ENCODE measurements at regions not wholly inside any gene's neighbourhood (a gene's known extent, or its start where the extent isn't known, plus 50 kb on each side); places are given as distances from the start of the nearest gene placed in this dataset.

DNA sequence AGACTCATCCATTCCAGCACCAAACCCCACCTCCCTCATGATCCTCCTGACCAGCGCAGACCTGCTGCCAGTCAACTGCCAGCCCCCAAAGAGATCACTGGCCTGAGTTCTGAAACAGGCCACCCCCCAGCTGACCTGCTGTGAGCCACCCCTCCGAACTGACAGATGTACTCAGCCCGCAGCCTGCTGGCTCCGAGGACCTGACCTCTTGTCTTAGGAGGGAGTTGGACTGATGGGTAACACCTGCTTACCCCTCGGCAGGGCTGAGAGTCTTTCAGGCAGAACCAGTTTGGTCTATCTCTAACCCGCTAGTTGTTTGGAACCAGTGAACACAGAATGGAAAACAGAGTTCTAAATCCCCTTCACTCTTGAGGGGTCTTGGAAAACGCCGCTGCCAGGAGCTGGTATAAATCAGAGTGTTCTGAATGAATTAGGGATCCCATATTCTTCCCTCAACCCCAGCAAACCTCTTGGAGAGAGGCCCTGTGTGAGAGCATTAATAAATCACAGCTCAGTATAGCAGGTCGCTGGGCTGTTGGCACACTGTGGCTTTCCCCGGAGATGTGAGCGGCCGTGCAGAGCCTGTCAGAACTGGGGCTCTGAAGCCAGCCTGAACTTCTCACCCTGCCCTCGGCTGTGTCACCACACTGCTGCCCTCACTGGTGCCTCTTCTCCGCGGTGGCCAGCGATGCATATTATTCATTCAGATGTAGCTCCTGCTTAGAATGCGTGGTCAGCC, 165.1 kb upstream of the NCAM1 start:
- no peaks in the 10 kb centered on the region for H3K36me3 Mint-ChIP-seq (ENCODE audit: low read depth)
- H3K4me3 Mint-ChIP-seq, result no peak overlapping the region
- H3K4me1 Mint-ChIP-seq, result peaks cover 4% of the 10 kb centered on the region
- no peak overlapping the region for H3K27ac Mint-ChIP-seq
- no peaks in the 10 kb centered on the region for H3K27me3 Mint-ChIP-seq
- DNase-seq, result no peak
- H3K9me3 Mint-ChIP-seq, result no peaks in the 10 kb centered on the region
- intact Hi-C loops (cut with micrococcal nuclease), result loop anchor here (2.0 kb wide), 1 partner anchor 207 kb away; no protein-coding TSS in a partner anchor

DNA sequence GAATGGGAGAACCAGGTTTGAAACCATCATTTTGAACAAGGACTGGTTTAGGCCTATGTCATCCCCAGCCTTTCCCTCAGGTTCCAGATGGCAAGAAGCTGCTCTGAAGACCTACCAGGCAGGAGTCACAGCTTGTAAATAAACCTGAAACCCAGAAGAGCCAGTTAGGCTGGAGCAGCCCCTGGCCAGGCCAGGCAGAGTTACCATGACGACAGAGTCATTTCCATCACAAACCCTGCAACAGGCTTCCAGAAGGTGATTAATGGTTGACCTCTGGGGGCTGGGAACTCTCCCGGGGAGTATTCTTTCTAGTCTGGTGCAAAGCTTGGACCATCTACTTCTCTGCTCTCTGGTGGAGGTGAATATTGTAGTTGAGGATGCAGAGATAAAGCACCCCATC, 164.1 kb upstream of the NCAM1 start:
- no peak overlapping the region for H3K4me3 Mint-ChIP-seq
- no peaks in the 10 kb centered on the region for H3K27me3 Mint-ChIP-seq
- no peak overlapping the region for H3K27ac Mint-ChIP-seq
- H3K36me3 Mint-ChIP-seq (ENCODE audit: low read depth), result no peaks in the 10 kb centered on the region
- DNase-seq, result no peak
- H3K4me1 Mint-ChIP-seq, result peaks cover 4% of the 10 kb centered on the region
- intact Hi-C loops (cut with micrococcal nuclease), result no loop called here
- H3K9me3 Mint-ChIP-seq, result no peaks in the 10 kb centered on the region

DNA sequence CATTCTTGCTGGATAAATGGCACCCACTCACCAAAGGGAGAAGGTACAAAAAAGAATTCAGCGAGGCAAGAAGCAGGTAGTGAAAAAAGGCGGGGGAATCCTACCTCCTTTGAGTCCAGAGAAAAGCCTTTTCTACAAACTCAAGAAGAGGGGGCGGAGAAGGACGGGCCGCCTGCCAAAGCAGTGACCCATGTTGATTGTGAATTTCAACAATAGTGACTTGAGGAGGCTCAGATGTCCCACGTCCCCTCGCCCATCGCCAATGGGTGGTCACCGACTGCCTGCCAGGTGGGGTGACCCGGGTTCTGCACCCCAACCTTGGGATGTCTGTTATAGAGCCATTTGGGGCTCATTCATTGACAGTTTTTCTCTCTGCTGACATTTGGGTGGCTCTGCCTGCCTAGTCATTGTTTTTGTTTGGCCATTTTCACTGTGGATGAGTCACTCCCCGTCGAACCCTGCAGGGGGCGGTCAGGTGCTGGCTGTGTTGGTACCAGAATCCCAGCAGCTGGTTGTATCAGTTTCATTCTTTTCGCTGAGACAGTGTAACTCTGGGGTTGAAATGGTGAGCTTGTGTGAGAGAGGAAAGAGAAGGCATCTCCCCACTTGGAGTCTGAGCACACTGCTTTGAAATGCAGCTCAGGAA, 163.4 kb upstream of the NCAM1 start:
- Mint-ChIP-seq H3K4me1 (peaks cover 4% of the 10 kb centered on the region), H3K27ac (no peak overlapping the region), H3K36me3 (ENCODE audit: low read depth) (no peaks in the 10 kb centered on the region), H3K4me3 (peak overlapping the region; percentile 34), H3K9me3 (no peaks in the 10 kb centered on the region), H3K27me3 (no peaks in the 10 kb centered on the region)
- peak; percentile 76 for DNase-seq
- intact Hi-C loops (cut with micrococcal nuclease), result no loop called here

DNA sequence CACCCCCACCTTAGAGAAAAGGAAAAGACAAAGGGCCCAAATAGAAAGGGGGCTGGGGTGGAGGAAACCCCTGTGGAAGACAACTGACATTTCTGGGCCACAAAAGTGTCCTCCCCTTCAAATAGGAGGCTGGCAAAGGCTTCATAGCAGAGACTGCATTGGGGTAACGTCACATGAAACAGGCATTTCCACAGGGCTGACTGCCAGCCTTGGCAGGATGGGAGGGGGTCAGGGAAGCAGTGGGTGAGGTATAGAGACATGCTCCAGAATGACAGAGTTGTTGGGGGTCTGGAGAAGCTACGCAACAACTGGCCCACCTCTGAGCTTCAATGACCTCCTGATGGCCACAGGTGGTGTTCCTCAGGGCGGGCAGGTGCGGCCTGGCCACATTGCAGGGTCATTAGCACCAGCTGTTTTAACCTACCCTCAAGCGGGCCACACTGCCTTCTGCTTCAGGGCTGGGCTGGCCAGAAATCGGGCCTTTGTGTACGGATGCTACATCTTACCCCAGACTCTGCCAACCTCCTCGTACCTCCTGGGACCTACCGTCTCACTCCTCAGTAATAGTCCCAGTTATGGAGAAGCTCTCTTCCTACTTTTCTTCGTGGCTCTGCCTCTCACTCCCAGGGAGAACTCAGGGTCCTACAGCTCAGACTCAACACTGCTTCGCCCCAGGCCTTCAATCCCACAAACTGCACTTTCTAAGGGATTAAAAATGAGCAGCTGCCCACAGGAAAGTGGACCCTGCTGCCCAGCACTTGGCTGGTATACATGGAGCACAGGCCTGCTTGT, 160.0 kb upstream of the NCAM1 start:
- Mint-ChIP-seq H3K4me1 (peaks cover 3% of the 10 kb centered on the region), H3K9me3 (no peaks in the 10 kb centered on the region), H3K36me3 (ENCODE audit: low read depth) (no peaks in the 10 kb centered on the region), H3K27ac (no peak overlapping the region), H3K27me3 (peaks cover 6% of the 10 kb centered on the region), H3K4me3 (no peak overlapping the region)
- intact Hi-C loops (cut with micrococcal nuclease), result loop anchor here (10.0 kb wide), 1 partner anchor 484 kb away; no protein-coding TSS in a partner anchor
- DNase-seq, result no peak

- Mint-ChIP-seq H3K4me1 (peaks cover 3% of the 10 kb centered on the region), H3K9me3 (no peaks in the 10 kb centered on the region), H3K27ac (no peak overlapping the region), H3K36me3 (ENCODE audit: low read depth) (no peaks in the 10 kb centered on the region), H3K27me3 (peaks cover 6% of the 10 kb centered on the region), H3K4me3 (no peak overlapping the region)
- intact Hi-C loops (cut with micrococcal nuclease), result loop anchor here (10.0 kb wide), 1 partner anchor 483 kb away; no protein-coding TSS in a partner anchor
- DNase-seq, result no peak
Measured at GRCh38 chr11:112801817-112802088, 159.5 kb upstream of the NCAM1 start.

GRCh38 chr11:112805658-112806057, 155.6 kb upstream of the NCAM1 start:
- no peak overlapping the region for H3K27ac Mint-ChIP-seq
- no peaks in the 10 kb centered on the region for H3K4me1 Mint-ChIP-seq
- intact Hi-C loops (cut with micrococcal nuclease), result loop anchor here (10.0 kb wide), 1 partner anchor 479 kb away; no protein-coding TSS in a partner anchor
- no peak for DNase-seq
- H3K36me3 Mint-ChIP-seq (ENCODE audit: low read depth), result no peaks in the 10 kb centered on the region
- no peaks in the 10 kb centered on the region for H3K9me3 Mint-ChIP-seq
- H3K4me3 Mint-ChIP-seq, result no peak overlapping the region
- peaks cover 6% of the 10 kb centered on the region for H3K27me3 Mint-ChIP-seq

- Mint-ChIP-seq H3K4me1 (no peaks in the 10 kb centered on the region), H3K36me3 (ENCODE audit: low read depth) (no peaks in the 10 kb centered on the region), H3K27me3 (peaks cover 6% of the 10 kb centered on the region), H3K27ac (no peak overlapping the region), H3K4me3 (no peak overlapping the region), H3K9me3 (no peaks in the 10 kb centered on the region)
- DNase-seq, result no peak
- intact Hi-C loops (cut with micrococcal nuclease), result loop anchor here (10.0 kb wide), 1 partner anchor 479 kb away; no protein-coding TSS in a partner anchor
Measured at GRCh38 chr11:112806256-112806655, 155.0 kb upstream of the NCAM1 start.

DNA sequence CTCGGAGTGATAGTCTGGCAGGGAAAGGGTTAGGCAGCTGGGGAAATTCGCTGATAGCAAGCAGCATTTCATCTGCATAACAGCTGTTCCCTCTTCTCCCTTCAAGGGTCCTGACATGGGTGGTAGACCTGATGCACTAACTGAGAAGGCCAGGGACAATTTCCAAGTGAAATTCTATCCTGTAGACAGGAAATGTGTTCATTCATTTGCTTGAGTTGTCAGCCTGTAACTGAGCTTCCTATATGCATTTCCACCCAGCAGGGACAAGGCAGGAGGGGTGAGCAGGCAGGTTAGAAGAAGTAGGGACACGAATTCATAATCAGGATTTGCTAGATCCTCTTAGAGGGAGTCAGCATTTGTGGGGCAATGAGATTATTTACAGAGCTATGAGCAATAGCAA, 154.3 kb upstream of the NCAM1 start:
- intact Hi-C loops (cut with micrococcal nuclease), result loop anchor here (10.0 kb wide), 1 partner anchor 478 kb away; no protein-coding TSS in a partner anchor
- Mint-ChIP-seq H3K36me3 (ENCODE audit: low read depth) (no peaks in the 10 kb centered on the region), H3K27ac (no peak overlapping the region), H3K4me1 (no peaks in the 10 kb centered on the region), H3K4me3 (no peak overlapping the region), H3K9me3 (no peaks in the 10 kb centered on the region), H3K27me3 (peaks cover 6% of the 10 kb centered on the region)
- DNase-seq, result no peak

- H3K27ac Mint-ChIP-seq, result no peak overlapping the region
- no peaks in the 10 kb centered on the region for H3K36me3 Mint-ChIP-seq (ENCODE audit: low read depth)
- no peak overlapping the region for H3K4me3 Mint-ChIP-seq
- intact Hi-C loops (cut with micrococcal nuclease), result loop anchor here (10.0 kb wide), 1 partner anchor 475 kb away; no protein-coding TSS in a partner anchor
- DNase-seq, result no peak
- peaks cover 6% of the 10 kb centered on the region for H3K27me3 Mint-ChIP-seq
- no peaks in the 10 kb centered on the region for H3K4me1 Mint-ChIP-seq
- no peaks in the 10 kb centered on the region for H3K9me3 Mint-ChIP-seq
Measured at GRCh38 chr11:112809429-112809828, 151.8 kb upstream of the NCAM1 start.

- intact Hi-C loops (cut with micrococcal nuclease), result no loop called here
- Mint-ChIP-seq H3K36me3 (ENCODE audit: low read depth) (no peaks in the 10 kb centered on the region), H3K4me3 (no peak overlapping the region), H3K9me3 (no peaks in the 10 kb centered on the region), H3K27me3 (peaks cover 2% of the 10 kb centered on the region), H3K27ac (no peak overlapping the region), H3K4me1 (no peaks in the 10 kb centered on the region)
- DNase-seq, result no peak
Measured at GRCh38 chr11:112810951-112811350, 150.3 kb upstream of the NCAM1 start.

GRCh38 chr11:112811783-112812182, 149.4 kb upstream of the NCAM1 start:
- DNase-seq, result no peak
- Mint-ChIP-seq H3K36me3 (ENCODE audit: low read depth) (no peaks in the 10 kb centered on the region), H3K4me1 (no peaks in the 10 kb centered on the region), H3K27me3 (peaks cover 2% of the 10 kb centered on the region), H3K4me3 (no peak overlapping the region), H3K9me3 (no peaks in the 10 kb centered on the region), H3K27ac (no peak overlapping the region)
- intact Hi-C loops (cut with micrococcal nuclease), result no loop called here

GRCh38 chr11:112812729-112813128, 148.5 kb upstream of the NCAM1 start:
- intact Hi-C loops (cut with micrococcal nuclease), result no loop called here
- no peaks in the 10 kb centered on the region for H3K4me1 Mint-ChIP-seq
- H3K4me3 Mint-ChIP-seq, result no peak overlapping the region
- H3K27me3 Mint-ChIP-seq, result peaks cover 2% of the 10 kb centered on the region
- H3K36me3 Mint-ChIP-seq (ENCODE audit: low read depth), result no peaks in the 10 kb centered on the region
- no peak for DNase-seq
- no peaks in the 10 kb centered on the region for H3K9me3 Mint-ChIP-seq
- no peak overlapping the region for H3K27ac Mint-ChIP-seq

- Mint-ChIP-seq H3K4me1 (no peaks in the 10 kb centered on the region), H3K27me3 (peaks cover 2% of the 10 kb centered on the region), H3K4me3 (no peak overlapping the region), H3K36me3 (ENCODE audit: low read depth) (no peaks in the 10 kb centered on the region), H3K9me3 (no peaks in the 10 kb centered on the region), H3K27ac (no peak overlapping the region)
- no peak for DNase-seq
- intact Hi-C loops (cut with micrococcal nuclease), result no loop called here
Measured at GRCh38 chr11:112814168-112814567, 147.1 kb upstream of the NCAM1 start.

DNA sequence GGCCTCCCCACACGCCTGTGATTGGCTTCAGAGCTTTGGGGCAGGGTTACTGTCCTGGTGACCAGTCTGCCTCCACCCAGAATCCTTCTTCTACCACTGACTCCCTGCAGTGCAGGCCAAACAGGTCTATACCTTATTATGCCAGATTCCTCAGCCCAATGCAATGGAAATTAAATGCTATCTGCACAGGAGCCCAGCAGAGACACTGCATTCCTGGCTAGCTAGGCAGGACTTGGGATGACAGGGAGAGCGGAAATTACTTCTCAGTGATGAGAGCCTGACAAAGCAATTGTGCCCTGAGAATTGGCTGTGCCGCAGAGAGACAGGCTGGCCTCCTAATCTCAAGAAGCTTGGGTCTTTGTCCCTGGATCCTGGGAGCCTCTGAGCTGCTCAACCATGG, 143.8 kb upstream of the NCAM1 start:
- intact Hi-C loops (cut with micrococcal nuclease), result no loop called here
- no peak overlapping the region for H3K4me3 Mint-ChIP-seq
- peaks cover 2% of the 10 kb centered on the region for H3K27me3 Mint-ChIP-seq
- no peaks in the 10 kb centered on the region for H3K36me3 Mint-ChIP-seq (ENCODE audit: low read depth)
- no peaks in the 10 kb centered on the region for H3K9me3 Mint-ChIP-seq
- no peak overlapping the region for H3K27ac Mint-ChIP-seq
- no peak for DNase-seq
- H3K4me1 Mint-ChIP-seq, result no peaks in the 10 kb centered on the region

Data from activated CD4-positive, alpha-beta T cell treated with anti-CD3 and anti-CD28 coated beads, Interleukin-2, amount 10 ng/mL, durations not matched to agents 24 days and 14 days (primary cell).